ELR (cell line): ENCODE measurements at regions not wholly inside any gene's neighbourhood (a gene's known extent, or its start where the extent isn't known, plus 50 kb on each side); places are given as distances from the start of the nearest gene placed in this dataset.

Experiments used
- DNase-seq: peaks from one replicate; pipeline ENCODE4 v3.0.0-alpha.2; 2015; ENCODE audit warnings: low read depth

GRCh38 chr20:60064554-60065196 is 106.5 kb downstream of the CDH26 start:
- no peak for DNase-seq

- no peak for DNase-seq
Measured at GRCh38 chr20:60065741-60066437, 107.7 kb downstream of the CDH26 start.

GRCh38 chr20:60066438-60066823 is 108.2 kb downstream of the CDH26 start:
- DNase-seq, result no peak

GRCh38 chr20:60068509-60068908 is 110.3 kb downstream of the CDH26 start:
- DNase-seq, result no peak

- DNase-seq, result no peak
Measured at GRCh38 chr20:60069656-60070055, 111.4 kb downstream of the CDH26 start.

GRCh38 chr20:60070791-60071190 is 112.6 kb downstream of the CDH26 start:
- DNase-seq, result no peak

- DNase-seq, result no peak
Measured at GRCh38 chr20:60071965-60072364, 113.7 kb downstream of the CDH26 start.

- no peak for DNase-seq
Measured at GRCh38 chr20:60073086-60073485, 114.9 kb downstream of the CDH26 start.

GRCh38 chr20:60073504-60073903 is 115.3 kb downstream of the CDH26 start:
- DNase-seq, result no peak

GRCh38 chr20:60074276-60074675 is 116.1 kb downstream of the CDH26 start:
- DNase-seq, result no peak

GRCh38 chr20:60078351-60079250 is 120.4 kb downstream of the CDH26 start:
- DNase-seq, result no peak

GRCh38 chr20:60080401-60080800 is 122.2 kb downstream of the CDH26 start:
- DNase-seq, result no peak

- DNase-seq, result no peak
Measured at GRCh38 chr20:60085551-60086132, 127.4 kb downstream of the CDH26 start.

- DNase-seq, result peak; percentile 11
Measured at GRCh38 chr20:60086821-60087562, 128.8 kb downstream of the CDH26 start.

- DNase-seq, result no peak
Measured at GRCh38 chr20:60087563-60088105, 129.4 kb downstream of the CDH26 start.

- no peak for DNase-seq
Measured at GRCh38 chr20:60088236-60088635, 130.0 kb downstream of the CDH26 start.

- no peak for DNase-seq
Measured at GRCh38 chr20:60090631-60091030, 132.4 kb downstream of the CDH26 start.

GRCh38 chr20:60091305-60091704 is 133.1 kb downstream of the CDH26 start:
- no peak for DNase-seq

- no peak for DNase-seq
Measured at GRCh38 chr20:60091861-60092260, 133.6 kb downstream of the CDH26 start.

- DNase-seq, result no peak
Measured at GRCh38 chr20:60092729-60093128, 134.5 kb downstream of the CDH26 start.

- no peak for DNase-seq
Measured at GRCh38 chr20:60095456-60095855, 137.2 kb downstream of the CDH26 start.
